NCI-H524 (cell line): ENCODE measurements at regions not wholly inside any gene's neighbourhood (a gene's known extent, or its start where the extent isn't known, plus 50 kb on each side); places are given as distances from the start of the nearest gene placed in this dataset.
"Not testable (repeated sequence)": the region's sequence is repeated elsewhere in the genome, so short reads cannot be mapped to it uniquely, and the experiment has no call there.

Experiments used
- DNase-seq, 2 experiments: peaks; one replicate each; lab custom pipeline; 2025; lab: John Stamatoyannopoulos, UW

- no peak for DNase-seq
These were observed 95.9 kb upstream of the SMARCA2 start for GRCh38 chr9:1919229-1919628.

- DNase-seq: no peak
These were observed 94.8 kb upstream of the SMARCA2 start for GRCh38 chr9:1920386-1920785.

GRCh38 chr9:1922026-1922425, 93.1 kb upstream of the SMARCA2 start:
- DNase-seq: peak in 1 of 2 experiments; percentile 19

- DNase-seq: no peak
These were observed 87.6 kb upstream of the SMARCA2 start for GRCh38 chr9:1927546-1927945.

- DNase-seq: no peak
These were observed 86.0 kb upstream of the SMARCA2 start for GRCh38 chr9:1929134-1929533.

- no peak for DNase-seq
These were observed 85.4 kb upstream of the SMARCA2 start for GRCh38 chr9:1929722-1930244.

- DNase-seq: not testable (repeated sequence)
These were observed 84.9 kb upstream of the SMARCA2 start for GRCh38 chr9:1930245-1930736.

- no peak for DNase-seq
These were observed 77.0 kb upstream of the SMARCA2 start for GRCh38 chr9:1938135-1938534.

- no peak for DNase-seq
These were observed 76.4 kb upstream of the SMARCA2 start for GRCh38 chr9:1938675-1939170.

GRCh38 chr9:1939466-1939865, 75.7 kb upstream of the SMARCA2 start:
- no peak for DNase-seq

- DNase-seq: peak; percentile 45 to 70
These were observed 75.2 kb upstream of the SMARCA2 start for GRCh38 chr9:1939926-1940368.

GRCh38 chr9:1941989-1942388, 73.2 kb upstream of the SMARCA2 start:
- DNase-seq: peak; percentile 13 to 45

- no peak for DNase-seq
These were observed 68.4 kb upstream of the SMARCA2 start for GRCh38 chr9:1946526-1947283.

GRCh38 chr9:1947438-1947837, 67.7 kb upstream of the SMARCA2 start:
- no peak for DNase-seq

- DNase-seq: no peak
These were observed 66.6 kb upstream of the SMARCA2 start for GRCh38 chr9:1948541-1948940.

- DNase-seq: no peak
These were observed 63.7 kb upstream of the SMARCA2 start for GRCh38 chr9:1951446-1951845.

- no peak for DNase-seq
These were observed 63.1 kb upstream of the SMARCA2 start for GRCh38 chr9:1952001-1952400.

- no peak for DNase-seq
These were observed 60.9 kb upstream of the SMARCA2 start for GRCh38 chr9:1954238-1954637.

- no peak for DNase-seq
These were observed 58.2 kb upstream of the SMARCA2 start for GRCh38 chr9:1956958-1957357.

GRCh38 chr9:1957856-1958255, 57.3 kb upstream of the SMARCA2 start:
- DNase-seq: peak; percentile 73 to 89

- DNase-seq: peak; percentile 43 to 81
These were observed 55.8 kb upstream of the SMARCA2 start for GRCh38 chr9:1959371-1959770.

GRCh38 chr9:1960342-1961042, 54.7 kb upstream of the SMARCA2 start:
- DNase-seq: peak; percentile 65 to 87

GRCh38 chr9:1962122-1962521, 53.0 kb upstream of the SMARCA2 start:
- DNase-seq: no peak
